ENCODE measurements at regions not wholly inside any gene's neighbourhood (a gene's known extent, or its start where the extent isn't known, plus 50 kb on each side); places are given as distances from the start of the nearest gene placed in this dataset.

- no peak for DNase-seq (ENCODE audit: extremely low read depth in 1 of 11, low read depth in 9 of 11, low spot score in 4 of 11)
These were observed 1841.9 kb downstream of the EFNA5 start for GRCh38 chr5:105828821-105829220.

- no peak for DNase-seq (ENCODE audit: extremely low read depth in 1 of 11, low read depth in 9 of 11, low spot score in 4 of 11)
These were observed 1848.9 kb downstream of the EFNA5 start for GRCh38 chr5:105821800-105822199.

- no peak for DNase-seq (ENCODE audit: extremely low read depth in 1 of 11, low read depth in 9 of 11, low spot score in 4 of 11)
These were observed 1852.8 kb downstream of the EFNA5 start for GRCh38 chr5:105817914-105818313.

GRCh38 chr5:105817416-105817815 is 1853.3 kb downstream of the EFNA5 start:
- DNase-seq (ENCODE audit: extremely low read depth in 1 of 11, low read depth in 9 of 11, low spot score in 4 of 11): no peak

- DNase-seq (ENCODE audit: extremely low read depth in 1 of 11, low read depth in 9 of 11, low spot score in 4 of 11): no peak
These were observed 1853.8 kb downstream of the EFNA5 start for GRCh38 chr5:105816961-105817360.

DNA sequence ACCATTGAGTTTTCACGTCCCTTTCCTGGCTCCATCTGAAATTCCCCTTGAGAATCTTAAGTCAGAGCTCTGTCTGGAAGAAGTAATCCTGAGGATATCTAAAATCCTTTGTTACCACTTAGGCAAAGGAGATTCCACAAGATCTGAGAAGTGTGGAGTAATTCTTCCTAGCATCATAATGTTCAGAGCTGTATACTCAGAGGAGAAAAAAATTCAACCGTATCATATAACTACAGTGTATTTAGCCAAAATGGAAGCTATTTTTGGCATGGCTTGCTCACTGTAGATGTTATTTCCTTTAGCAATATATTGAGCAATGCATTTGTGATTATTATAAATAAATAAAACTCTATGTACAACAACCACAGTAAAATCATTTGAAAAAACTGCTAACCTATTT is 1858.4 kb downstream of the EFNA5 start:
- DNase-seq (ENCODE audit: extremely low read depth in 1 of 11, low read depth in 9 of 11, low spot score in 4 of 11): no peak

DNA sequence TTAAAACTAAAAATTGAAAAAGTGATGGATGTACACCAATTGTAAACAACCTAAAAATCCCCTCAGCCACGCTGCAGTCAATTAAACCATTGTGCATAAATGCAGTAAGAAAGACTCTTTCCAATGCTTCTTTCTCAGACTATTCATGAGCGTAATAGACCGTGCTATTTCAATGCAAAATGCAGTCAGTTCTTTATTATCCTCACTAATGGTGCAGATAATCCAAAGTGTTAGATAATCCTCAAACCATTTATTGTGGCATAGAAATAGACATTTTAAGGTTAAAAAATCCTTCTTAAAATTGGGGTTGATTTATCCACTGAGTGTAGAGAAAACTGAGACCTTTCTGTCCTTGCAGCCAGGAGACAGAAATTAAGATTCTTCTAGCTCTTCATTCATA is 1862.8 kb downstream of the EFNA5 start:
- no peak for DNase-seq (ENCODE audit: extremely low read depth in 1 of 11, low read depth in 9 of 11, low spot score in 4 of 11)

GRCh38 chr5:105807290-105807689 is 1863.4 kb downstream of the EFNA5 start:
- DNase-seq (ENCODE audit: extremely low read depth in 1 of 11, low read depth in 9 of 11, low spot score in 4 of 11): no peak

DNA sequence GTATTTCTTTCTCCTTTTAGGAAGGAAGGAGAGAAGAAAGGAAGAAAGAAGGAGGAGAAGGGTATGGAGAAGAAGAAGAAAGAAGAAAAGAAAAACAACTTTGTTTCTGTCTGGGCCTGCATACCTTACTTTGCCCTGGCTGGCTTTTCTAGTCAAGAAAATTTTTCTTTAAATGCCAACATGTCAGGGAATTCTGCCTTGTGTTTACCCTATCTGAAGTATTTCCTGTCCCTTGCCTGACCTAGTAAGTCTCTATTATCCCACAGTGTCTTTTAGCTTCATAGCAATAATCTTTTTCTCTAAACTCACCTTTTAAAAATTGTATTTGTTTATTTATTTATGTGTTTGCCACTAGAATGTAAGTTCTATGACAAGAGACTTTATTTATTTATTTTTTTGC is 1864.1 kb downstream of the EFNA5 start:
- DNase-seq (ENCODE audit: extremely low read depth in 1 of 11, low read depth in 9 of 11, low spot score in 4 of 11): no peak

DNA sequence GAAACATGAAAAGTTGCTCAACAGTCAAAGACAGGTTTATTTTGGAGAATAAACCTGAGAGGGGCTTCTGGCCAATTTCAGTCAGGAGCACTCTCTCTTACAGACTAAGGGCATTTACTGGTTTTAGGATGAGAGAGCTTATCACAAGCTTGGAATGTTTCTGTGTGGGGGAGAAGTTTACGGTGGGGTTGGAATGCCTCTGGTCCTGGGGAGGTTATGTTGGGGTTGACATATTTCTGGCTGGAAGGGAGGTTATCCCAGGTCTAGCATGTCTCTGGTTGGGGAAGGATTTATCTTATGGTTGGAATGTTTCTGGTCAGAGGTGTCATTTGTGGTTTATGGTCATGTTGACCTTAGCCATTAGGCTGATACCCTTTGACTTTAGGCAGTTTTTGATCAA is 1867.3 kb downstream of the EFNA5 start:
- DNase-seq (ENCODE audit: extremely low read depth in 1 of 11, low read depth in 9 of 11, low spot score in 4 of 11): no peak

GRCh38 chr5:105794578-105794977 is 1876.2 kb downstream of the EFNA5 start:
- no peak for DNase-seq (ENCODE audit: extremely low read depth in 1 of 11, low read depth in 9 of 11, low spot score in 4 of 11)

DNA sequence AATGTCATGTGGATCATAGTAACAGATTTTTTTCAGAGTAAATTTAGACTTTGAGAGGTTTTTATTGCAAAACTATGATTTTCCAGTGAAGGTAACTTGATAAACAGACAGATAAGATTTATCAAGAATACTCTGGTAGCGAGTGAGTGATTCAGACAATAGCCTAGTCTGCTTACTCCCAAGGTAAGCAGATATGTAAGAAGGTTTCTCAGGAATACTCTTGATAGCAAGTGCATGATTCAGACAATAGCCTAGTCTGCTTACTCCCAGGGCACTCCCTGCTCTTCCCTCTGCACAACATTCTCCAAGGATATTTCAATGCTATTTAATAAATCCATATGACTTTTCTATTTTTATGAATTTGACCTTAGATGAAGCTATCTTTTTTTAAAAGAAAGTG is 1881.5 kb downstream of the EFNA5 start:
- no peak for DNase-seq (ENCODE audit: extremely low read depth in 1 of 11, low read depth in 9 of 11, low spot score in 4 of 11)

GRCh38 chr5:105783811-105784210 is 1886.9 kb downstream of the EFNA5 start:
- no peak for DNase-seq (ENCODE audit: extremely low read depth in 1 of 11, low read depth in 9 of 11, low spot score in 4 of 11)

GRCh38 chr5:105782501-105782900 is 1888.2 kb downstream of the EFNA5 start:
- no peak for DNase-seq (ENCODE audit: extremely low read depth in 1 of 11, low read depth in 9 of 11, low spot score in 4 of 11)

DNA sequence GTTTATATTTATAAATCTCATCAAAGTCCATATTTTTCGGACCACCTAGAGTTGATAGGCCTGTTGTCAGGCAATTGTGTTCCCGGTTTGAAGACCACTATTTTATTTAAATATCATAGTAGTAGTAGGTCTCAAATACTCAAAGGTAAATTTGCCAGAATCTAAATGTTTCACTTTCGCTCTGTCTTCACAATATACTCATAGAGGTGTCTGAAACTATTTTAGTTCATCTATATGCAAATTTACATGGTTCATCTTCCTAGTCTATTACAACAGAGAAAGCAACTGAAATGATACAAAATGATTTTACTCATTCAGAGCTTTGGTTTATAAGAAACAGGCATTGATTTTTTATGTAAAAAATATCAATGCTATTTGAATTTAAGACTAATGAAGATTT is 1897.5 kb downstream of the EFNA5 start:
- no peak for DNase-seq (ENCODE audit: extremely low read depth in 1 of 11, low read depth in 9 of 11, low spot score in 4 of 11)

DNA sequence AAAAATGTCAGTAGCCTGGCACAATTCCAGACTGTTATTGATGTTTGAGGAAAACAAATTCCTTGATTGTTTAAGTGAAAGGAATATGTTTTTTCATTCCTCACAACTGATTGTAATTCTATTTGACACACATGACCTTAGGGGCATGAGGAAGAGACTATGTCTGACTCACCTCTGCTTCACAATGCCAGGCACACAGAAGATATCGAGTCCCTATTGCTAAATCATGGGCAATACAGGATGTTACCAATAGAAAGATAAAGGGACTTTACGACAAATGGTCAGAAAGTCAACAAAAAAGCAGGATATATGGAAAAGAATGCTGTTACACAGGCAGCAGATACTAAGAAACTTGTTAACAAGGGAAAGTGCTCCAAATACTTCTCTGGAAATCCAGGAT is 1903.5 kb downstream of the EFNA5 start:
- DNase-seq (ENCODE audit: extremely low read depth in 1 of 11, low read depth in 9 of 11, low spot score in 4 of 11): no peak

- DNase-seq (ENCODE audit: extremely low read depth in 1 of 11, low read depth in 9 of 11, low spot score in 4 of 11): no peak
These were observed 1908.0 kb downstream of the EFNA5 start for GRCh38 chr5:105762728-105763127.

DNA sequence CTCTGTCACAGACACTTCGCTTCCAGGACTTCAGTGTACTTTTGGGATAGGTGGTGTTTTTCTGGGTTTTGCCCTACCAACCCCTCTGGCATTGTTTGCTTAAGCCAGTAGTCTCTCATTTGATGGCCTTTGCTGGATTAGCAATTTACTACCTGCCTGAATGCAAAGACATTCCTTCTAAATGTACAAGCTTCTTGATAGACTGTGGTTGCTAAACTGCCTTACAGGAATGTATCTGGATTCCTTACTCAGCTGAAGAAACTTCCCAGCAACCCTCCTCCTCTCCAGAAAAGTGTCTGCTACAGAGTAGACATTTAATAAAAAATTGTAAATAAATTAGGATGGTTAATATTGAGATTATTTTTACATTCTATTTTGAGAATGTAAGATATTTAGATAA is 1916.7 kb downstream of the EFNA5 start:
- DNase-seq (ENCODE audit: extremely low read depth in 1 of 11, low read depth in 9 of 11, low spot score in 4 of 11): no peak

- no peak for DNase-seq (ENCODE audit: extremely low read depth in 1 of 11, low read depth in 9 of 11, low spot score in 4 of 11)
These were observed 1917.9 kb downstream of the EFNA5 start for GRCh38 chr5:105752801-105753200.

- no peak for DNase-seq (ENCODE audit: extremely low read depth in 1 of 11, low read depth in 9 of 11, low spot score in 4 of 11)
These were observed 1918.8 kb downstream of the EFNA5 start for GRCh38 chr5:105751908-105752307.

DNA sequence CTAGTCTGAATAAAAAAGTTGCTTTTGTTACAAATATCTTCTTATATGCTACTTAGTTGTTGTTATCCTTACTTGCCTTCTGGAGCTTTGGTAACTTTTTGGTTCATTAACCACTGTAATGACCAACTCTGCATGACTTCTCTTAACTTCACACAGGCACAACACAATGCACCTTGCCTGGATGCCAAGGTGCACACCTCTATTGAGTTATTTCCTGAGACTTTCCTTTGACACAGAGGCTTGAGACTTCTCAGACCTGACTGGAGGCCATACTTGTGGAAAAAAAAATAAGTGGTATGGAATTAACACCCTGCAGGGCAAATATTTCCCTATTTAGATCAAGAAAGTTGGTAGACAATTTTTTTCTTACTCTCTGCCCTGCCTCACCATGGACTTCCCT is 1925.6 kb downstream of the EFNA5 start:
- DNase-seq (ENCODE audit: extremely low read depth in 1 of 11, low read depth in 9 of 11, low spot score in 4 of 11): no peak

DNA sequence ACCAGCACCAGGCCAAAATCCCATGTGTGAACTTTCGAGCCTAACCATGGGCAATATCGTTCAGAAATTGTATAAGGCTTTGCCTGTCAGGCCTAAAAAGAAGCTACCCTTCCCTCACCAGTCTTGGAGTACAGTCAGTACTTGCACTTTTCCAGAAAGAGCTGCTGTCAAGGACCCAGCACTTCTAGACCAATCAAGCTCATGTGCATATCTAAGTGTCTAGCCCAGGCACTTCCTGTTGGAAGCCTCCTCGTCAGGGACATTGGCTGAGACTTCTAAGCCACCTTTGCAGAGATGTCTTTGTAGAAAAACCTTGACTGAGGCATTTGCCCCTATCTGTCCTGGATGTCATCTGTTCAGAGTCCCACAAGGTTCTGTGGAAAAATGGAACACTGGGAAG is 1930.5 kb downstream of the EFNA5 start:
- DNase-seq (ENCODE audit: extremely low read depth in 1 of 11, low read depth in 9 of 11, low spot score in 4 of 11): no peak
